Esophagus (tissue), 2 donors: ENCODE measurements at regions not wholly inside any gene's neighbourhood (a gene's known extent, or its start where the extent isn't known, plus 50 kb on each side); places are given as distances from the start of the nearest gene placed in this dataset.

Source experiments
- H3K27ac ChIP-seq, 2 donors: one replicate each; pipeline ENCODE4 v1.5.1; 2013; ENCODE audit warnings: low read depth in 2 of 2, mild to moderate bottlenecking in 2 of 2, inconsistent platforms in 1 of 2, low read length in 1 of 2, moderate library complexity in 1 of 2
- H3K27me3 ChIP-seq, 2 donors: one replicate each; pipeline ENCODE4 v1.6.1; 2013; ENCODE audit warnings: low read length in 2 of 2, control low read depth in 1 of 2, mild to moderate bottlenecking in 1 of 2; ENCODE audit not compliant: insufficient read depth in 2 of 2, control insufficient read depth in 1 of 2
- H3K36me3 ChIP-seq, 2 donors: one replicate each; pipeline ENCODE4 v1.6.1; 2013; ENCODE audit warnings: low read length in 1 of 2; ENCODE audit not compliant: control insufficient read depth in 2 of 2, insufficient read depth in 2 of 2
- H3K4me1 ChIP-seq, 2 donors: one replicate each; pipeline ENCODE4 v1.6.1; 2013; ENCODE audit warnings: low read length in 1 of 2; ENCODE audit not compliant: control insufficient read depth in 2 of 2, insufficient read depth in 2 of 2
- H3K4me3 ChIP-seq, 2 donors: one replicate each; pipeline ENCODE4 v1.5.1; 2013; ENCODE audit warnings: low read length in 2 of 2, mild to moderate bottlenecking in 2 of 2, low read depth in 1 of 2, moderate library complexity in 1 of 2
- H3K9me3 ChIP-seq, 2 donors: one replicate each; pipeline ENCODE4 v1.6.1; 2013; ENCODE audit warnings: mild to moderate bottlenecking in 2 of 2, low read depth in 1 of 2, low read length in 1 of 2, moderate library complexity in 1 of 2; ENCODE audit not compliant: control insufficient read depth in 2 of 2, insufficient read depth in 1 of 2
- WGBS, 2 donors: extraction: QIAGEN DNeasy Blood & Tissue Kit; methylation state at CpG; one replicate each; pipeline ENCODE4 v1.1.7; 2013; 5-methylcytosine and 5-hydroxymethylcytosine counted together
- donor health status: healthy with polysubstance abuse.
- donor health status: Bipolar disorder and iron deficiency.

GRCh38 chr18:35817604-35818352, 154.7 kb upstream of the RMP24 start:
- no peak overlapping the region for H3K4me3 ChIP-seq
- H3K27ac ChIP-seq: no peak overlapping the region
- no peaks in the 10 kb centered on the region for H3K9me3 ChIP-seq
- H3K4me1 ChIP-seq: peaks cover 0 to 3% of the 10 kb centered on the region in 2 donors
- no peaks in the 10 kb centered on the region for H3K27me3 ChIP-seq
- 80 to 86% methylated on average over 11 of the region's 11 CpGs for WGBS, 2 donors
- H3K36me3 ChIP-seq: no peaks in the 10 kb centered on the region

- no peaks in the 10 kb centered on the region for H3K36me3 ChIP-seq
- no peaks in the 10 kb centered on the region for H3K27me3 ChIP-seq
- WGBS, 2 donors: 89 to 93% methylated on average over 12 of the region's 12 CpGs
- no peak overlapping the region for H3K4me3 ChIP-seq
- no peaks in the 10 kb centered on the region for H3K9me3 ChIP-seq
- H3K27ac ChIP-seq: no peak overlapping the region
- H3K4me1 ChIP-seq: peaks cover 0 to 3% of the 10 kb centered on the region in 2 donors
Observed at GRCh38 chr18:35818353-35818667, 154.2 kb upstream of the RMP24 start.

- Histone ChIP-seq H3K27me3 (no peaks in the 10 kb centered on the region), H3K4me1 (peaks cover 0 to 3% of the 10 kb centered on the region in 2 donors), H3K27ac (no peak overlapping the region), H3K36me3 (no peaks in the 10 kb centered on the region), H3K9me3 (no peaks in the 10 kb centered on the region), H3K4me3 (no peak overlapping the region)
- WGBS, 2 donors: 55 to 65% methylated on average over 6 of the region's 6 CpGs
Observed at GRCh38 chr18:35822413-35822812, 150.1 kb upstream of the RMP24 start.

GRCh38 chr18:35826477-35826876, 146.0 kb upstream of the RMP24 start:
- H3K4me3 ChIP-seq: no peak overlapping the region
- no peak overlapping the region for H3K27ac ChIP-seq
- H3K4me1 ChIP-seq: no peaks in the 10 kb centered on the region
- peaks cover 0 to 3% of the 10 kb centered on the region in 2 donors for H3K9me3 ChIP-seq
- WGBS, 2 donors: 56 to 61% methylated on average over 1 of the region's 1 CpG
- no peaks in the 10 kb centered on the region for H3K27me3 ChIP-seq
- H3K36me3 ChIP-seq: no peaks in the 10 kb centered on the region

GRCh38 chr18:35827275-35827902, 145.1 kb upstream of the RMP24 start:
- no peaks in the 10 kb centered on the region for H3K36me3 ChIP-seq

GRCh38 chr18:35827903-35828275, 144.6 kb upstream of the RMP24 start:
- H3K4me3 ChIP-seq: no peak overlapping the region
- no peaks in the 10 kb centered on the region for H3K27me3 ChIP-seq
- no peaks in the 10 kb centered on the region for H3K4me1 ChIP-seq
- no peaks in the 10 kb centered on the region for H3K36me3 ChIP-seq
- peaks cover 3 to 4% of the 10 kb centered on the region in 2 donors for H3K9me3 ChIP-seq
- WGBS, 2 donors: 95 to 99% methylated on average over 2 of the region's 2 CpGs
- no peak overlapping the region for H3K27ac ChIP-seq

More at GRCh38 chr18:35827275-35827902, 145.1 kb upstream of the RMP24 start:
- Histone ChIP-seq H3K27me3 (no peaks in the 10 kb centered on the region), H3K27ac (no peak overlapping the region), H3K4me1 (no peaks in the 10 kb centered on the region), H3K4me3 (no peak overlapping the region), H3K9me3 (peaks cover 0 to 3% of the 10 kb centered on the region in 2 donors)

- Histone ChIP-seq H3K36me3 (no peaks in the 10 kb centered on the region), H3K4me1 (no peaks in the 10 kb centered on the region), H3K27me3 (no peaks in the 10 kb centered on the region), H3K27ac (no peak overlapping the region), H3K4me3 (no peak overlapping the region), H3K9me3 (peaks cover 3 to 4% of the 10 kb centered on the region in 2 donors)
- WGBS, 2 donors: 88 to 94% methylated on average over 2 of the region's 2 CpGs
Observed at GRCh38 chr18:35828591-35828990, 143.9 kb upstream of the RMP24 start.

- Histone ChIP-seq H3K27me3 (no peaks in the 10 kb centered on the region), H3K27ac (no peak overlapping the region), H3K36me3 (no peaks in the 10 kb centered on the region), H3K9me3 (peaks cover 2 to 4% of the 10 kb centered on the region in 2 donors), H3K4me3 (no peak overlapping the region), H3K4me1 (no peaks in the 10 kb centered on the region)
- WGBS, 2 donors: 81 to 85% methylated on average over 2 of the region's 2 CpGs
Observed at GRCh38 chr18:35835366-35835765, 137.1 kb upstream of the RMP24 start.

- WGBS, 2 donors: 86 to 92% methylated on average over 2 of the region's 2 CpGs
Observed at GRCh38 chr18:35835833-35836232, 136.6 kb upstream of the RMP24 start.

GRCh38 chr18:35836932-35837331, 135.5 kb upstream of the RMP24 start:
- H3K4me3 ChIP-seq: no peak overlapping the region
- no peak overlapping the region for H3K27ac ChIP-seq
- peaks cover 2 to 4% of the 10 kb centered on the region in 2 donors for H3K9me3 ChIP-seq
- no peaks in the 10 kb centered on the region for H3K4me1 ChIP-seq
- no peaks in the 10 kb centered on the region for H3K36me3 ChIP-seq
- WGBS, 2 donors: 73 to 86% methylated on average over 2 of the region's 2 CpGs
- H3K27me3 ChIP-seq: no peaks in the 10 kb centered on the region

More at GRCh38 chr18:35835833-35836232, 136.6 kb upstream of the RMP24 start:
- Histone ChIP-seq H3K36me3 (no peaks in the 10 kb centered on the region), H3K9me3 (peaks cover 2 to 4% of the 10 kb centered on the region in 2 donors), H3K27ac (no peak overlapping the region), H3K4me1 (no peaks in the 10 kb centered on the region), H3K4me3 (no peak overlapping the region), H3K27me3 (no peaks in the 10 kb centered on the region)
